CD4-positive, alpha-beta memory T cell (primary cell): ENCODE measurements at regions not wholly inside any gene's neighbourhood (a gene's known extent, or its start where the extent isn't known, plus 50 kb on each side); places are given as distances from the start of the nearest gene placed in this dataset.

Source experiments
- CTCF ChIA-PET: fragments of 350-600 bp; sonication (Branson Sonifier 250); formaldehyde crosslinking; loops from one replicate; lab custom pipeline; 2021; ENCODE audit warnings: inconsistent platforms; ENCODE audit not compliant: partially characterized antibody; lab: Charles Lee
- POLR2A ChIA-PET: fragments of 350-600 bp; sonication (Branson Sonifier 250); formaldehyde crosslinking; loops from one replicate; lab custom pipeline; 2021; ENCODE audit not compliant: partially characterized antibody; lab: Charles Lee
- DNase-seq, 5 donors: peaks; one replicate each; pipeline versions ENCODE4 v3.0.0 to v3.0.0-alpha.2; 2020 to 2022; ENCODE audit warnings: mixed read lengths in 1 of 5
- H3K27ac ChIP-seq: one replicate; pipeline ENCODE4 v1.7.0; 2013; ENCODE audit warnings: low read depth, low read length
- H3K27me3 ChIP-seq: 2 replicates; pipeline ENCODE4 v1.7.0; 2013; ENCODE audit warnings: mild to moderate bottlenecking, low read length, moderate library complexity; ENCODE audit not compliant: insufficient read depth
- H3K36me3 ChIP-seq: 2 replicates; pipeline ENCODE4 v1.7.0; 2013; ENCODE audit warnings: mild to moderate bottlenecking, low read length, moderate library complexity; ENCODE audit not compliant: insufficient read depth
- H3K4me1 ChIP-seq: 2 replicates; pipeline ENCODE4 v1.7.0; 2013; ENCODE audit warnings: mild to moderate bottlenecking, low read length, moderate library complexity; ENCODE audit not compliant: insufficient read depth
- H3K4me3 ChIP-seq, 2 donors: one replicate each; pipeline ENCODE4 v1.7.0; 2013; ENCODE audit warnings: low read length in 2 of 2, mild to moderate bottlenecking in 1 of 2
- H3K9me3 ChIP-seq, 2 donors: one replicate each; pipeline ENCODE4 v1.7.0; 2013; ENCODE audit warnings: low read length in 2 of 2, control low read depth in 1 of 2; ENCODE audit not compliant: control insufficient read depth in 1 of 2
- H3K27ac Mint-ChIP-seq, 7 donors: one replicate each; pipeline ENCODE4 v1.8.0; 2020 to 2021; ENCODE audit warnings: mixed read lengths in 7 of 7, mild to moderate bottlenecking in 6 of 7, inconsistent platforms in 3 of 7, moderate library complexity in 3 of 7
- H3K27me3 Mint-ChIP-seq, 2 donors: one replicate each; pipeline ENCODE4 v1.8.0; 2020 to 2021; ENCODE audit warnings: mixed read lengths in 2 of 2
- H3K36me3 Mint-ChIP-seq, 2 donors: one replicate each; pipeline ENCODE4 v1.8.0; 2020 to 2021; ENCODE audit warnings: mixed read lengths in 2 of 2, inconsistent platforms in 1 of 2, mild to moderate bottlenecking in 1 of 2
- H3K4me1 Mint-ChIP-seq, 4 donors: one replicate each; pipeline ENCODE4 v1.8.0; 2020 to 2021; ENCODE audit warnings: mixed read lengths in 4 of 4, mild to moderate bottlenecking in 1 of 4
- H3K4me3 Mint-ChIP-seq, 8 donors: one replicate each; pipeline ENCODE4 v1.8.0; 2020 to 2021; ENCODE audit warnings: mixed read lengths in 8 of 8, mild to moderate bottlenecking in 7 of 8, moderate library complexity in 6 of 8, inconsistent platforms in 3 of 8
- H3K9me3 Mint-ChIP-seq, 8 donors: one replicate each; pipeline ENCODE4 v1.8.0; 2020 to 2021; ENCODE audit warnings: mixed read lengths in 8 of 8, mild to moderate bottlenecking in 5 of 8, inconsistent platforms in 3 of 8, moderate library complexity in 1 of 8
- intact Hi-C: fragments of 100-400 bp; cut with micrococcal nuclease; formaldehyde crosslinking; loops from one replicate; pipeline ENCODE4 v1.15.1; 2023

DNA sequence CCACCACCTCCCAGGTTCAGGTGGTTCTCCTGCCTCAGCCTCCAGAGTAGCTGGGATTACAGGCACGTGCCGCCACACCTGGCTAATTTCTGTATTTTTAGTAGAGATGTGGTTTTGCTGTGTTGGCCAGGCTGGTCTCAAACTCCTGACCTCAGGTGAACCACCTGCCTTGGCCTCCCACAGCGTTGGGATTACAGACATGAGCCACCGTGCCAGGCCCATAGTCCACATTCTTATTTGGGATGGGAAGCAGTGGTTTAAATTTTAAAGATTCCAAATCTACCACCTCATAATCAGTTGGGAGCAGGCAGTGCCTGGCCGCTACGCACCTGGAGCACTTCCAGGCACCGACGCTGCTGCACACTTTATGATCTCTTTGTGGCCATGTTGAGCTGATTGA, 160.6 kb upstream of the SOX1 start:
- Mint-ChIP-seq H3K36me3 (no peaks in the 10 kb centered on the region), H3K27ac (no peak overlapping the region), H3K27me3 (no peaks in the 10 kb centered on the region), H3K4me3 (no peak overlapping the region), H3K4me1 (no peaks in the 10 kb centered on the region), H3K9me3 (no peaks in the 10 kb centered on the region)
- no peak overlapping the region for H3K4me3 ChIP-seq
- ChIA-PET CTCF (no interaction called here), POLR2A (no interaction called here)
- no peaks in the 10 kb centered on the region for H3K9me3 ChIP-seq
- H3K27ac ChIP-seq, result no peak overlapping the region
- intact Hi-C loops, result no loop called here
- H3K36me3 ChIP-seq, result no peaks in the 10 kb centered on the region
- no peaks in the 10 kb centered on the region for H3K27me3 ChIP-seq
- no peak for DNase-seq
- no peaks in the 10 kb centered on the region for H3K4me1 ChIP-seq

DNA sequence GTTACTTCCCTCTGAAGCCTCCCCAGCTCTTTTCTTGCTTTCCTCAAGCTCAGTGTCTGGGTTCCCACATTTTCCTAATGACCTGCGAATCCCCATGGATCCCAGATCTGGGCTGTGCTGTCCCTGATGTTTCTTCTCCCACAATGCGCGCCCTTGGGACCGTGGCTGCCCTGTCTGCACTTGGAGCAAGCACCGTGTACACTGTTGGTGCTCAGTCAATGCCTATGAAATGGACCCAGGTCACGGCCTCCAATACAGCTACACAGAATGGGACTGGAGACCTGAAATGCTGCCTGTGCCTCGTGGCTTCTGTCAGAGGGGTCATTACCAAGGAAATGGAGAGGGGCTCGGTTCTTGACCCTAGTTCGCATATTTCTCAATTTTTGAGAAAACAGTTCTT, 160.1 kb upstream of the SOX1 start:
- Mint-ChIP-seq H3K4me3 (no peak overlapping the region), H3K36me3 (no peaks in the 10 kb centered on the region), H3K27me3 (no peaks in the 10 kb centered on the region), H3K27ac (no peak overlapping the region), H3K9me3 (no peaks in the 10 kb centered on the region), H3K4me1 (no peaks in the 10 kb centered on the region)
- CTCF ChIA-PET, result no interaction called here
- intact Hi-C loops, result no loop called here
- Histone ChIP-seq H3K36me3 (no peaks in the 10 kb centered on the region), H3K9me3 (no peaks in the 10 kb centered on the region), H3K27me3 (no peaks in the 10 kb centered on the region), H3K4me3 (no peak overlapping the region), H3K27ac (no peak overlapping the region), H3K4me1 (no peaks in the 10 kb centered on the region)
- POLR2A ChIA-PET, result no interaction called here
- no peak for DNase-seq

DNA sequence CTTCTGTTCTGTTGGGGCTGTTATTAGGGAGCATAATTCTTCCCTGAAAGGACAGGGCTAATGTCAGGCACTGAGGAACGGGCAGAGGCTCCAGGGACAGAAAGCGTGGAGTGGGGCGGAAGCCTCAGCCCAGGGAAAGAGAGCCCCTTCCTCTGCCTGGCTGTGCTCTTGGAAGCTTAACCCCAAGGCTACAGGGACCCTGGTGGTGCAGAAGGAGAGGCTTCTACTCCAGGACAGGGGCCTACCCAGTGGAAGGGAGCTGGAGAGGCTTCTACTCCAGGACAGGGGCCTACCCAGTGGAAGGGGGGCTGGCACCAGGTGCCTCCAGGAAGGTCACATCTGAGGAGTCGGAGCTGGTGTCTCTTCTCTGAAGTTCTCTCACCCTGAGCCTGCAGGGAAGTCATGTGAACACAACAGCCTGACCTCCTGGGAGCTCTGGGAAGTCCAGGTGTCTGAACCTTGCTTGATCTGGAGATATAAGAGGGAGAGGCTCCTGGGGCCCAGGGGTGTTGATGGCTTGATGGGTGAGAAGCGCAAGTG, 159.5 kb upstream of the SOX1 start:
- no peaks in the 10 kb centered on the region for H3K27me3 ChIP-seq
- no peaks in the 10 kb centered on the region for H3K36me3 Mint-ChIP-seq
- H3K36me3 ChIP-seq, result no peaks in the 10 kb centered on the region
- H3K4me1 ChIP-seq, result no peaks in the 10 kb centered on the region
- H3K27me3 Mint-ChIP-seq, result no peaks in the 10 kb centered on the region
- intact Hi-C loops, result no loop called here
- peaks cover 0 to 4% (median 0%) of the 10 kb centered on the region in 8 donors for H3K9me3 Mint-ChIP-seq
- ChIA-PET POLR2A (no interaction called here), CTCF (no interaction called here)
- no peak overlapping the region for H3K4me3 Mint-ChIP-seq
- no peak for DNase-seq
- no peaks in the 10 kb centered on the region for H3K9me3 ChIP-seq
- H3K27ac ChIP-seq, result no peak overlapping the region
- no peak overlapping the region for H3K27ac Mint-ChIP-seq
- no peaks in the 10 kb centered on the region for H3K4me1 Mint-ChIP-seq
- no peak overlapping the region for H3K4me3 ChIP-seq

DNA sequence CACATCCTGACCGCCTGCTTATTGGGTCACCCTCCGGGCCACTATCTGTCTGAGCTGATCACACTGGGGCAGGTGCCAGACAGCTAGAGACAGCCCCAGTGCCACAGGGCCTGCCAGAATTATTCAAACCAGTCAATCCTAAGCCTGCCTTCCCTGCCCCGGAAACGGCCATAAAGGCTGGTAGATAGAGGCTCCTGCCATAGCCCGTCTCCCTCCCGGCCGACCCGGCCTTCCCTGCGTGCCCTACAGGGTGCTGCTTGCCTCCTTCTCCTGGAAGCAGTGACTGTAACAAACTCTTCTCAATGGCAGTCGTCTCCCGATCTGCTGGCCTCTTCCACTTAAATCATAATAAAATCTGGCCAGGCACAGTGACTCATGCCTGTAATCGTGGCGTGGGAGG, 158.6 kb upstream of the SOX1 start:
- intact Hi-C loops, result no loop called here

DNA sequence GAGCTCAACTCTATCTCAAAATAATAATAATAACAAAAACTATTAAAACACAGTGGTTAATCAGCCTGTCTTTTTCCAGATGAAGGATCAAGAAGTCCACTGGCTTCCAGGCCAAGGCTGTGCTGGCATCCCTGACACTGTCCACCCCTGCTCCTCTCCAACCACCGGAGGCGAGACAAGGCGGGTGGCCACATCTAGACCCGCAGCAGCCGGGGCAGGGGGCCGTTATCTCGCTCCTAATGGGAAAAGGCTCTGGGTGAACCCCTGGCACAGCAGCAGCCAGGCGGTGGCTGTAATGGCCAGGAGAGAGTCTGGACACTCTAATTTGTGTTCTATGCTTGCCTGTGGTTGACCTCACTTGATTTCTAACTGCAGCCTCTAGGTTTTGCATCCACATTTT, 158.0 kb upstream of the SOX1 start:
- Histone ChIP-seq H3K4me1 (no peaks in the 10 kb centered on the region), H3K36me3 (no peaks in the 10 kb centered on the region), H3K27me3 (no peaks in the 10 kb centered on the region), H3K27ac (no peak overlapping the region), H3K4me3 (no peak overlapping the region), H3K9me3 (no peaks in the 10 kb centered on the region)
- DNase-seq, result no peak
- intact Hi-C loops, result no loop called here
- Mint-ChIP-seq H3K4me3 (no peak overlapping the region), H3K4me1 (no peaks in the 10 kb centered on the region), H3K9me3 (peaks cover 0 to 4% (median 0%) of the 10 kb centered on the region in 8 donors), H3K36me3 (no peaks in the 10 kb centered on the region), H3K27me3 (no peaks in the 10 kb centered on the region), H3K27ac (no peak overlapping the region)
- POLR2A ChIA-PET, result no interaction called here
- CTCF ChIA-PET, result no interaction called here

More for the DNA sequence above, 158.6 kb upstream of the SOX1 start:
- Histone ChIP-seq H3K27me3 (no peaks in the 10 kb centered on the region), H3K4me1 (no peaks in the 10 kb centered on the region), H3K4me3 (no peak overlapping the region), H3K36me3 (no peaks in the 10 kb centered on the region), H3K9me3 (no peaks in the 10 kb centered on the region), H3K27ac (no peak overlapping the region)
- ChIA-PET CTCF (no interaction called here), POLR2A (no interaction called here)
- Mint-ChIP-seq H3K4me3 (no peak overlapping the region), H3K4me1 (no peaks in the 10 kb centered on the region), H3K27ac (no peak overlapping the region), H3K36me3 (no peaks in the 10 kb centered on the region), H3K27me3 (no peaks in the 10 kb centered on the region), H3K9me3 (peaks cover 0 to 4% (median 0%) of the 10 kb centered on the region in 8 donors)
- DNase-seq, result no peak

DNA sequence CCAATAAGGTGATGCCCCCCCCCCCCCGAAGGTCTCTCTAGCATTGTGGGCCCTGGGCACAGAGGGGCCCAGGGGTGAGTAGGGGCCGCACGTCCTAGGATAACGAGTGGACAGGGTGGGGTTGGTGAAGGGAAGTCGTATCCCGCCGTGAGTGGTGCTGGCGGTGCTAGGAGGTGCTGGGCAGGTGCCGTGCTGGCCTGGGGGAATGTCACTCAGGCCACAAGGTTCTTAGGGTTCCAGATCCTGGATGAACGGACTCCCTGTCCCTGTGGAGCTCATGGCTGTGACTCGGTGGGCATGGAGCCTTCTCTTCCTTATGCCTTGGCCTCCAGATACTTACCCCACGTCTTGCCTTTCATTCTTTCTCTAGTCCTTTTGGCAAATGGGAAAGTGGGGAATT, 157.4 kb upstream of the SOX1 start:
- H3K27me3 Mint-ChIP-seq, result no peaks in the 10 kb centered on the region
- H3K36me3 Mint-ChIP-seq, result no peaks in the 10 kb centered on the region
- H3K4me3 Mint-ChIP-seq, result no peak overlapping the region
- H3K4me1 Mint-ChIP-seq, result no peaks in the 10 kb centered on the region
- Histone ChIP-seq H3K27me3 (no peaks in the 10 kb centered on the region), H3K27ac (no peak overlapping the region), H3K4me1 (no peaks in the 10 kb centered on the region), H3K36me3 (no peaks in the 10 kb centered on the region), H3K9me3 (no peaks in the 10 kb centered on the region), H3K4me3 (no peak overlapping the region)
- POLR2A ChIA-PET, result no interaction called here
- intact Hi-C loops, result no loop called here
- H3K9me3 Mint-ChIP-seq, result peaks cover 0 to 4% (median 0%) of the 10 kb centered on the region in 8 donors
- CTCF ChIA-PET, result no interaction called here
- DNase-seq, result no peak
- H3K27ac Mint-ChIP-seq, result no peak overlapping the region

DNA sequence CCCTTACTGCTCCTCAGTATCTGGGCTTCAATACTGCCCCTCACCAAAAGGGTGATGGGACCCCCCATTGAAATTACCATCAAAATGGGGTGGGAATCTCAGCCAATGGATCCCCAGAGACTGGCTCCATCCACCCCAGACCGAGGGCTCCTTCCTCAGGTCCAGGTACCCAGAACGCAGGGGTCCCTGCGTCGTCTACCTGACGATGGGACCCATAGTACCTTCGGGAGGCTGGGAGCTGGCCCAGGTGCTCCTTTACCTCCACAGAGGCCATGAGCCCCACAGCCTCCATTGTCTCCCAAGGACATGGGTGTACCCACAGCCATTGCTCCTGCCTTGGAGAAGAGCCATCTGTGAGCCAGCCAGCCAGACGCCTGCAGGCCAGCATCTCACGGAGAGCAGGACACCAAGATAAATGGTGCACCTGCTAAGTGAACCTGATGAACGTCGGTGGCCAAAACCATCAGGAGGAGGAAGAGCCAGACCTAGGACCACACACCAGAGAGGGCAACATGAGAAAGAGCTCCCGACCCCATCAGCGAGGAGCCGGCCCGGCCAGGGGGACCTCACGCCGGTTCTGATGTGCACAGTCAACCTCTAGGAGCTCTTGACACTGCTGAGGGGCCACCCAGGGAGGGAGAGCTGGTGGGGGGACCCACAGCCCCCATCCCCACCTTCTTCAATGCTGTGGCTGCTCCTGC, 156.8 kb upstream of the SOX1 start:
- ChIA-PET POLR2A (no interaction called here), CTCF (no interaction called here)
- H3K4me1 Mint-ChIP-seq, result no peaks in the 10 kb centered on the region
- no peak overlapping the region for H3K4me3 ChIP-seq
- no peaks in the 10 kb centered on the region for H3K36me3 ChIP-seq
- no peaks in the 10 kb centered on the region for H3K9me3 ChIP-seq
- intact Hi-C loops, result no loop called here
- no peak overlapping the region for H3K27ac ChIP-seq
- H3K27me3 ChIP-seq, result no peaks in the 10 kb centered on the region
- H3K4me3 Mint-ChIP-seq, result no peak overlapping the region
- H3K36me3 Mint-ChIP-seq, result no peaks in the 10 kb centered on the region
- peaks cover 0 to 4% (median 0%) of the 10 kb centered on the region in 8 donors for H3K9me3 Mint-ChIP-seq
- no peaks in the 10 kb centered on the region for H3K27me3 Mint-ChIP-seq
- no peaks in the 10 kb centered on the region for H3K4me1 ChIP-seq
- DNase-seq, result no peak
- H3K27ac Mint-ChIP-seq, result no peak overlapping the region
